CD4-positive, alpha-beta T cell treated with Interleukin-10 for 1 hour (primary cell): ENCODE measurements at regions not wholly inside any gene's neighbourhood (a gene's known extent, or its start where the extent isn't known, plus 50 kb on each side); places are given as distances from the start of the nearest gene placed in this dataset.
"Not testable (repeated sequence)": the region's sequence is repeated elsewhere in the genome, so short reads cannot be mapped to it uniquely, and the experiment has no call there.

Source experiments
- DNase-seq: peaks from one replicate; pipeline ENCODE4 v3.0.0-alpha.2; 2020

GRCh38 chr17:30731210-30732132 is 93.0 kb downstream of the CRLF3 start:
- DNase-seq, result peak; percentile 90

DNA sequence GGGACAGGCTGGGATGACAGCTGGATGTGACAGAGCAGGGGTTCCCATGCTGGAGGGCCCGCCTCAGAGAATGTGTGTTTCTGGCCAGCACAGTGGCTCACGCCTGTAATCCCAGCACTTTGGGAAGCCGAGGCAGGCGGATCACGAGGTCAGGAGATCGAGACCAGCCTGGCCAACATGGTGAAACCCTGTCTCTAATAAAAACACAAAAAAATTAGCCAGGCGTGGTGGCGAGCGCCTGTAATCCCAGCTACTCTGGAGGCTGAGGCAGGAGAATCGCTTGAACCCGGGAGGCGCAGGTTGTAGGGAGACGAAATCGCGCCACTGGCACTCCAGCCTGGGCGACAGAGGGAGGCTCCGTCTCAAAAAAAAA is 93.7 kb downstream of the CRLF3 start:
- not testable (repeated sequence) for DNase-seq

- DNase-seq, result not testable (repeated sequence)
Observed at GRCh38 chr17:30730171-30730836, 94.2 kb downstream of the CRLF3 start.

DNA sequence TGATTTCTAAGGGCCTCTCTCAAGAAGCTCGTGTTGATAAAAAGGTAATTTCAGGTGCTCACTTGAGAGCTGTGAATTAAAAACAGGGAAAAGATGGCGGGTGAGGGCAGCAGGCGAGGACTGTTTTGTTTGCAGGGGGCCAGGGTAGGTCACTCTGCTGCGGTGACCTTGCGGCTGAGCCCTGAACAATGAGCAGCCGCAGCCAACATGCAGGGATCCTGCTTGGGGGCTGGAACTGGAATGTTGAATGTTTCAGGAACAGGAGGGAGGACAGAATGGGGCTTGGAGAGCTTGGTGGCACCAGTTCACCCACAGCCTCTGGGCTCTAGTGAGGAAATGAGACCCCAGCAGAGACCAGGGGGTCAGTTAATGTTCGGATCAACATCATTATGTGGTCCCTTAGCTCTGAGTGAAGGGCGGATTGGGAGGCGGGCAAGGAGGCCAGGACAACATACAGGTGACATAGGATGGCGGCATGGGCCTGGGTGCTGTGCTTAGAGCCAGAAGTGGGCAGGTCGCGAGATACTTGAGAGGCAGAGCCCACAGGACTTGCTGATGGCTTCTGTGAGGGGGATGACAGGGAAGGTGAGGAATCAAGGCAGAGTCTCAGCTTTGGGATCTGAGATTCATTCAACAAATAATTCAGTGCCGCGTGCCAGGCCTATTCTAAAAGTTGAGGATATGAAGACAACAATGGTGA is 94.9 kb downstream of the CRLF3 start:
- not testable (repeated sequence) for DNase-seq

GRCh38 chr17:30727517-30727916 is 97.0 kb downstream of the CRLF3 start:
- DNase-seq, result not testable (repeated sequence)

DNA sequence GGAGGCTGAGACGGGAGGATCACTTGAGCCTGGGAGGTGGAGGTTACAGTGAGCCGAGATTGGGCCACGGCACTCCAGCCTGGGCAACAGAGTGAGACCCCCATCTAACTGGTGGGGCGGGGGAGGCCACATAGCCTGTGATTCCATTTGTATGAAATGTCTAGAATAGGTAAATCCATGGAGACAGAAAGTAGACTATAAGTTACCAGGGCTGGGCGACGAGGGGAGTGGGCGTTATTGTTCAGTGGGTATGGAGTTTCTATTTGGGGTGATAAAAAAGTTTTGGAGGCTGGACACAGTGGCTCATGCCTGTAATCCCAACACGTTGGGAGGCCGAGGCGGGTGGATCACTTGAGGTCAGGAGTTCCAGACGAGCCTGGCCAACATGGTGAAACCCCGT is 97.8 kb downstream of the CRLF3 start:
- DNase-seq, result not testable (repeated sequence)

DNA sequence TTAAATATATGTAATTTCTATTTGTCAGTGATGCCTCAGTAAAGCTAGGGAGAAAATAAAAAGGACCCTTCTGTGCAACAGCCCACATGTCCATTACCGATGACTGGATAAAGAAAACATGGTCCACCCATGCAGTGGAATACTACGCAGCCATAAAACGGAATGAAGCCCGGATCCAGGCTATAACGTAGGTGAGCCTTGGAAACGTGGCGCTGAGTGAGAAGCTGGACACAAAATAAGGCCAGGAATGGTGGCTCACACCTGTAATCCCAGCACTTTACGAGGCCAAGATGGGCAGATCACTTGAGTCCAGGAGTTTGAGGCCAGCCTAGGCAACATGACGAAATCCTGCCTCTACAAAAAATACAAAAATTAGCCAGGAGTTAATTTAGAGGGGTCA is 98.2 kb downstream of the CRLF3 start:
- not testable (repeated sequence) for DNase-seq

DNA sequence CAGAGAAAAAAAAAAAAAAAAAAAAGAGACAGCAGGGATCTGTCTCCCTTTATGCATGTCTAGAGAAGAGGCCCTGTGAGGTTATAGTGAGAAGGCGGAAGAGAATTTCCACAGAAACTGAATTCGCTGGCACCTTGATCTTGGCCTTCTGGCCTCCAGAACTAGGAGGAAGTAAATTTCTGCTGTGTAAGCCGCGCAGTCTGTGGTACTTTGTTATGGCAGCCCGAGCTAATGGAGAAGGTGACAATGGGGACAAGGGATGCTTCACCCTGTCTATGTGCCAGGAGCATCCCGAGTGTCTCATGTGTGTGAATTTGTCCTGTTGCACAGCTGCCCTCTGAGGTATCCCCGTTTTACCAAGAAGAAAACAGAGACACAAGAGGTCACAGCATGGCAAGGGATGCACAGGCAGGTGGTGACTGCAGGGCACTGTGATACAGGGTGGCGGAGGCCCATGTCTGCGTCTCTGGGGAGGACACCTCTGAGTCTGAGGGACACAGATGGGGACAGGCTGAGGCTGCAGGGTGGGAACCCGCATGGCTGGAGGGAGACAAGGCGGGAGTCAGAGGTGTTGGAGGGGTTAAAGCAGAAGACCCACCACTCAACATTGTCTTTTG is 100.3 kb downstream of the CRLF3 start:
- not testable (repeated sequence) for DNase-seq

DNA sequence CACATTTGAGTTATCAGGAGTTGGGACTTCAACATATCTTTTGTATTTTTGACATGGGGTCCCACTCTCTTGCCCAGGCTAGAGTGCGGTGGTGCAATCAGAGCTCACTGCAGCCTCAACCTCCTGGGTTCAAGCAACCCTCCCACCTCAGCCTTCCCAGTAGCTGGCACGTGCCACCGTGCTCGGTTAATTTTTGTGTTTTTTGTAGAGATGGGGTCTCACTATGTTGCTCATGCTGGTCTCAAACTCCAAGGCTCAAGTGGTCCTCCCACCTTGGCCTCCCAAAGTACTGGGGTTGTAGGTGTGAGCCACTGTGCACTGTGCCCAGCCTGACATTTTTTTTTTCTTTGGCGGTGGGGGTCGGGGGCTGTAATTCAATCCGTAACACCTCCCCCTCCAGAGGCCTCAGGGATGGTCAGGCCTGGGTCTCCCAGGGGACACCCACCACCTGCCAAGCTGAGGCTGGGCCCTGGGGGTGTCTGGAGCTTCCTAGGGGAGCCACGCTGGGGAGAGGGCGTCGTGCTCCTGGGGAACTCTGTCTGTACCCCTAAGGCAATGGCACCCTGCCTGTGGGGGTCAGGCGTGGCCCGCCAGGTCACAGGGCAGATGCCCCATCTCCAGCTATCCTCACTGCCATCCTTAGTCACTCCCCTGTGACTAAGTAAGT is 102.2 kb downstream of the CRLF3 start:
- DNase-seq, result not testable (repeated sequence)

- DNase-seq, result not testable (repeated sequence)
Observed at GRCh38 chr17:30720971-30721370, 103.5 kb downstream of the CRLF3 start.

DNA sequence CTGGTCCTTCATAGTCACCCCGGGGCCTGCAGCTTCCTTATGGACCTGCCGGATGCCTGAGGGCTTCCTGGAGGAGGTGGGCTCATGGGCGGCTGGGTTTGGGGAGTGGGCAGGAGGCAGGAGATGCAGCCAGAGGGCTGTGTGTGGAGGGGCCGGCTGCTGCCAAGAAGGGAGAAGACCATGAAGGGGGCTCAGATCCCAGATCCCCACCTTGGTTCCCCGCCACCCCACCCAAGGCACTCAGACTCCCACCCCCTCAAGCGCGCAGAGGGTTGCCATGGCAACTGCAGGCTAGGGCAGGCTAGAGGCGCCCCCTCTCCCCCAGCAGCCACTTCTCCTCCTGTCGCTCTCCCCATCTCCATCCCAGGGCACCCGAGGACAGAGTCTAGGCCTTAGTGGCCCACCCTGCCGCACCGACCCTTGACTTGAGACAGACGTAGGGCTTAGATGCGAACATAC is 104.5 kb downstream of the CRLF3 start:
- DNase-seq, result no peak

- peak; percentile 80 for DNase-seq
Observed at GRCh38 chr17:30719131-30719973, 105.1 kb downstream of the CRLF3 start.

DNA sequence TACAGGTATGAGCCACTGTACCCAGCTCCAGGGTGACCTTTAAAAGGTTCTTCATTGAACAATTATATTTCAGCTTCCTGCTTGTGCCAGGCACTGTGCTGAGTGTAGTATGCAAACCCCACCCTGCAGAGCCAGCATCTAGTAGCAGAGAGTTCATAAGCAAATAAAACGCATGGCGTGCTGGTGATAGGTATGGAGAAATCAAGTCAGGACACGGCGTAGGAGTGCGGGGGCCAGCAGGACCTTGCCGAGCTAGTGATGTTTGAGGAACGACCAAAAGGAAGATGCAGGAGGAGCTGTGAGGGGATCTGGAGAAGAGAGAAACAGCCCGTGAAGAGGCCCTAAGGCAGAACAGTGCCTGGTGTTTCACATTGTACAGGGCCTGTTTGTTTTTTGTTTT is 105.8 kb downstream of the CRLF3 start:
- DNase-seq, result not testable (repeated sequence)

DNA sequence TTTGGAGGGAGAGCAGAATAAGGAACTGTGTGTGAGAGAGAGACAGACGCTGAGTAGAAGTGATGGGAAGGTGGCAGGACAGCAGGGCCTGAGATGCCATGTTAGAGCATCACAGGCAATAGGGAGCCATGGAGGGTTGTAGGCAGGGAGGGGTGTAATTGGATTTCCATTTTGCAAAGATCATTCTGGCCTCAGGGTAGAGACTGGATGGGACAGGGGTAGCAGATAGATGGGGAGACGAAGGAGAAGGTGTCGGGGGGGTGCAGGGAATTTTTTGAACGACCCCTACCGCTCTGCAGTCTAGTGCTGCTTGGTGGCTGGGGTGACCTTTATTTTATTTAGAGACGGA is 106.4 kb downstream of the CRLF3 start:
- DNase-seq, result not testable (repeated sequence)

DNA sequence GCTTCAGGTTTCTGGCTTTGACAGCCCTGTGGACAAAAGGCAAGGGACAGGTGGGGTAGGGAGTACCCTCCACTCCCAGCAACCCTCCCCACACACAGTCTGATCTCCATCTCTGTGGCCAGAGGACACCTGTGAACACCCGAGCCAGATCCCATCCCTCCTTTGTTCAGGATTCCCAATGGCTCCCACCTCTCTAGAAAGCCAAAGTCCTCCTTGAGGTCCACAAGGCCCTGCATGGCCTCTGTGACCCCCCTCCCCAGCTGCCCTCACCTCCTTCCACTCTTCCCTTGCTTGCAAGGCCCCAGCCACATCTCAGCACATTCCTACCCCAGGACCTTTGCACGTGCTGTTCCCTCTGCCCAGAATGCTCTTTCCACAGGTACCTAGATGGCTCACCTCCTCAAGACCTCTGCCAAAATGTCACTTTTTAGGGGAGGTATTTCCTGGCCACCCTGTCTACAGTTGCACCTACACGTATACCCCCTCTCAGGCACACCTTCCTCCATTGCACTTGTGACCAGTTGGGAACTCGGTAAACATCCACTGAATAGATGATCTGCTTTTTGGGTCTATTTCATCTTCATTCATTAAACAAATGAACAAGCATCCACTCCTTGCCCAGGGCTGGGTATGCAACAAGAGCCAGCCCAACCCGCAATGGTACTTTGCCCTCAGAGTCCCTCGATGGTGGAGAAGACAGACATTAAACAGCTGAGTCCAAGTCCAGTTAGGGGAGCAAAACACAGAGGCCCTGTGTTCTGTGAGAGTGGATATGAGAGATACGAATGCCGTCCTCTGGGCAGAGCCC is 107.0 kb downstream of the CRLF3 start:
- DNase-seq, result no peak

DNA sequence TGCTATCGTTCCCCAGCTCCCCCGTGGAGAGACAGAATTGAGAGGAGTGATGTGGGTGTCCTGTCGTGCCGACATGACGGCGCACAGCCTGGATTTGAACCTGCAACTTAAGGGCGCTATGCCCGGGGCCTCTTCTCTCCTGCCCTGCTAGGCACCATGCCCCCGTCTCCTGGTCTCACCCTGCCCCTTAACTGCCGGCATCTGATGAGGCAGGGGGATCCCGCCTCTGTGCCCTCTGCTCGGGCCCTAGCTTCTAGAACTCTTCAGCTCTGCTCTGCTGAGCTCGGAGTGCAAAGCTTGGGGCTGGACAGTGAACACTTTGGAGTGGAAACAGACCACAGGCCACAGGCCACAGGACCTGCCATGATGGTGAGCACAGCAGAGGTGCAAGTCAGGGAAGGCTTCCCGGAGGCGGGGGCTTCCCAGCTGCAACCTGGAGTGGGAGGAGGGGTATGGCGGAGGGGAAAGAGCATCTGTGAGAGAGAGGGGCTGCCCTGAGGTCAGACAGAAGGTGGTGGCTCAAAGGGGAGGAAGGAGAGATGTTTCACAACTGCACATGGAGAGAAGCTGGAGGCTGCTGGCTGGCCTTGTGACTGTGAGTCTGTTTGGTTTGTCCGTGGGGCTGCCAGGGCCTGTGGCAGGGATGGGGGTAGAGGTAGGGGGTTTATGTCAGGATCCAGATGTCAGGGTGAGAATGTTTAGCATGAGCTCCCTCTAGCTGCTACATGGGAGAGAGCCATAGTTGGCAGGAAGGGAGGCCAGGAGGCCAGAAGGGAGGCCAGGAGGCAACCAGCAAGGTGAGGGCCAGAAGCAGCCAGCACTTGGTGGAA is 107.8 kb downstream of the CRLF3 start:
- DNase-seq, result no peak

DNA sequence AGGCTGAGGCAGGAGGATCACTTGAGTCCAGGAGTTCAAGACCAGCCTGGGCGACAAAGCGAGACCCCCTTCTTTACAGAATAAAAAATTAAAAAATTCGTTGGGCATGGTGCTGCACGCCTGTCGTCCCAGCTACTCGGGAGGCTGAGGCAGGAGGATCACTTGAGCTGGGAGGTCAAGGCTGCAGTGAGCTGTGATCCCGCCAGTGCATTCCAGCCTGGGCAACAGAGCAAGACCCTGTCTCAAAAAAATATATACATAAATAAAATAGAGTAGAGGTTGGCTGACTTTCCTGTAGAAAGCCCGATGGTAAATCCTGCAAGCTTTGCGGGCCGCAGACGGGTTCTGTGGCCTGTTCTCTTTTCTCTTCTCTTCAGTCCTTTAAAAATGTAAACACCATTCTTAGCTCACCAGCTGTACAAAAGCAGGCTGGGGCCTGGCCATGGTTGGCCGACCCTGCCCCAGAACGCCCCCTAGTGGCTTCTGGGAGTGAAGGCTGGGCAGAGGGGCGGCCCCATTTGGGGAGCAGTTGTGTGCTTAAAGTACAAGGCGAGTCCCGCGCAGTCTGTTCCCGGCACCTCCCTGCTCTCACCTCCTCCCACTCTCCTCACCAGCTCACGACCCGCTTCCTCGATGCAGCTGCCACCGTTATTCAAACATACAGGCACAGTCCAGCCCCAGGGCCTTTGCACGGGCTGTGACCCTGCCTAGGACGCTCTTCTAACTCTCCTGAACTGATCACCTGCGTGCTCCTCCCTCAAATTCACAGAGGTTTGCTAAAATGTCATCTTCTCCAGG is 109.5 kb downstream of the CRLF3 start:
- DNase-seq, result peak; percentile 65

- not testable (repeated sequence) for DNase-seq
Observed at GRCh38 chr17:30713805-30714204, 110.7 kb downstream of the CRLF3 start.

DNA sequence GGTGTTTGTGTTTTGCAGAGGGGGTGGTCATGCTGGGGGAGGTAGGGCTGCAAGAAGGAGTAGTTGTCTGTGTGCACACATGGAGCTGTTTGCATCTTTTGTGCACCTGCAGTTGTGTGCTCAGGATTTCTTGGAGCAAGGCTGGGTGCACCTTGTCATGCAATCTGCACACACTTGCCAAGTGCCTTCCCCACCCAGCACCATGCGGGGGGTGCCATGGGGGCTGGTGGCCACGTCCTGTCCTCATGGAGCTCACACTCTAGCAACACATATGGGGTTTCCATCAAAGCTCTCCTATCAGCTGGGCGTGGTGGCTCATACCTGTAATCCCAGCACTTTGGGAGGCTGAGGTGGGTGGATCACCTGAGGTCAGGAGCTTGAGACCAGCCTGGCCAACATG is 111.6 kb downstream of the CRLF3 start:
- not testable (repeated sequence) for DNase-seq
